ENCODE measurements at regions not wholly inside any gene's neighbourhood (a gene's known extent, or its start where the extent isn't known, plus 50 kb on each side); places are given as distances from the start of the nearest gene placed in this dataset.

- TF ChIP-seq CTCF (IDR thresholded peaks at IDR 0.05; ENCODE audit: borderline replicate concordance, extremely low read depth, low read length, poor library complexity, severe bottlenecking), result no peak
- TF ChIP-seq EZH2 (IDR thresholded peaks at IDR 0.05; ENCODE audit: borderline replicate concordance, low read depth, low read length, severe bottlenecking), result no peak
Measured at GRCh38 chr6:128666405-128666804, 146.0 kb upstream of the PTPRK start.
